Activated CD4-positive, alpha-beta T cell treated with anti-CD3 and anti-CD28 coated beads, Interleukin-2, Interleukin-6, amounts not matched to agents 100 ng/mL and 50 ng/mL, durations not matched to agents 16 hours and 8 hours (primary cell): ENCODE measurements at regions not wholly inside any gene's neighbourhood (a gene's known extent, or its start where the extent isn't known, plus 50 kb on each side); places are given as distances from the start of the nearest gene placed in this dataset.

Source experiments
- DNase-seq: peaks from one replicate; pipeline ENCODE4 v3.0.0-alpha.2; 2020

- no peak for DNase-seq
These were observed 81.4 kb upstream of the DUSP22 start for GRCh38 chr6:210778-211374.

GRCh38 chr6:211871-212497 lies 80.3 kb upstream of the DUSP22 start:
- DNase-seq: no peak

DNA sequence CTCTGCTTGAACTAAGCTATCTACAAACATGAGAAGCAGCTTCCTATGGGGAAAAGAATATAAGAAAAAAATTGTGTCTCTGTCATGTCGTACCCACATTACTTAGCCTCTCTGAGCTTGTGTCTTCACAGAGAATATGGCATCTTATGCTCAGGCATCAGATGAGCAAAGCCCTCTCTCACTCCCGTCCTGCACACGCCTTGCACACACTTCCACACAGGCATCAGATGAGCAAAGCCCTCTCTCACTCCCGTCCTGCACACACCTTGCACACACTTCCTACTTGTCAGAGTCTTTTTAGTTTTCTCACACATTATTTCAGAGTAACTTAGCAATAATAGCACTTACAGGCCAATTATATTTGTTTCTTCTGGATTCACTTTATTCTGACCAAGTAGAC lies 79.0 kb upstream of the DUSP22 start:
- DNase-seq: no peak

DNA sequence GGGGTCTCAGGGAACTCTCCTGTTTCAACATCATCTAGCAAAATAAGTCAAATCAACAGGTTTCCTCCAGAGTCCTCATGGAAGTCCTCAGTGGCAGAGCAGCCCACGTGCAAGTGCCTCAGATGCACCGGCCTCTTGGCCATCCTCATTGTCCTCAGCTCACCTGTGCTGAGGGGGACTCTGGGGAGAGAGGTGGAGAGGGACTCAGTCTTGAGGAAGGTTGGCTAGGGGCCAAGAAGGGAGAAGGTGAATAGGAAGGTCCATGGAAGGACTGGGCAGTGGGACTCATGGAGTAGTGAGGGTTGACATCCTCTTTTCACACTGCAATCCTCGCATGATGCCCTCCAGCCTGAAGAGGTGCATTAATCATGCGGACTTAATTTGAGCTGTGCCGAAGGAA lies 77.9 kb upstream of the DUSP22 start:
- DNase-seq: no peak

- DNase-seq: peak; percentile 94
These were observed 76.8 kb upstream of the DUSP22 start for GRCh38 chr6:215335-216034.

- DNase-seq: peak; percentile 60
These were observed 75.1 kb upstream of the DUSP22 start for GRCh38 chr6:217048-217659.

DNA sequence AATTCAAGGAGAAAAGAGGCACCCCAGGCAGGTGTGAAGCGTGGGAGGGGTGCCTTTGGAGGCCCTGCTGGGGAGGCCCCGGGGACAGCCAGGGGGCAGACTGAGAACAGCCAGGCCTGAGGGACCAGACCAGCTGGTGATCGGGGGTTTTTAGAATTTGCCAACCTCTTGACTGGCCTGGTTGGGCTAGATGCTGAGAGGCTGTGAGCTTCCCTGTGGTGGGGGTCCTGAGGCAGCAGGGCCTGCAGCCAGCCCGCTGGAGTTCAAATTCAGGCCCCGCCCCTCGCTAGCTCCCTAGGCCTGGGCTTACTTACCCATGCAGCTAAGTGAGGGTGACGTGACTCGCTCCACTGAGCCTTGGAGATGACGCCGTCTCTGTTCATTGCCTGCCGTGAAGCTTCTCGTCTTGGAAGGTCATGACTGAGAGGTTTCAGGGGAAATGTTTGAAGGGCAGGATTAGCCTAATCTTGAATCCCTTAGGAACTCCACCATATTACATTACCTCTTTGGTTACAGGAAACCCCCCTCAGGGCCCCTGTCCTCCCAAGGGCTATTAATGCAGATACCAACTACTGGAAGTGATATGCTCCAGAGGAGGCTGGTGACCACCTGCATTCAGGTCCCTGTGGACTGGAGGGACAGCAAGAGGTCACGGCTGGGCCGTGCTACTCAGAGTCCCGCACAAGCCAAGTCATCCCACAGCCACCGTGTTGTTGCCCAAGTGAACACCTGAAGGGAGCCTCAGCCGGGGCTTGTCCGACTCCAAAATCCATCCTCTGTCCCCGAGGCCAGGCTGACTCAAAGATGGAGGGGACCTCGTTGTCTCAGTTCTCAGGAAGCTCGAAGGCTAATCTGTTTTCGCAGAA lies 73.9 kb upstream of the DUSP22 start:
- no peak for DNase-seq

DNA sequence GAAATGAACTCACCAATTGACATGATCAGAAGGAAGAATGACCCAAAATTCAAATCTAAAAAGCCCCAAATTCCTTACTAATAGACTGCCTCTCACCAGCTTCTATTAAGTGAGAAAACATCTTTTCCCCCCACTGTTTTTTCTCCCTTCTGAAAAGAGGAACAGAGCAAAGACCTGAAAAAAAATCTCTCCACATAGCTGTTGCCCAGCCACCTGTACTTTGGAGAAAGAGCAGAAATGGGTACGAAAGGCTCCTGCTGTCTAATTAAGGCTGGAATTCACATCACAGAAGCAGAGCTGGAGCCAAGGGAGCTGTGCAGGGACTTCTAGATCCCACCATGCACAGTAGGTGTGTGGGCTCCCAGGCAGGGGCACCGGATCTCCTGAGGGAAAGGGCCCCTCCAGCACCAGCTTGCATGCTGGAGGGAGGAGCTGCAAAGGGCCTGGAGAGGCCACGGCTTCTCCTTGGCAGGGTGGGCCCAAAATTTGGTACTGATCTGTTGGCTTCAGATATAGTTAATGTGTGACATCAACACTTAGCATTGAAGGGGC lies 73.2 kb upstream of the DUSP22 start:
- no peak for DNase-seq

GRCh38 chr6:219641-220198 lies 72.6 kb upstream of the DUSP22 start:
- DNase-seq: no peak

- DNase-seq: no peak
These were observed 72.0 kb upstream of the DUSP22 start for GRCh38 chr6:220312-220711.

- DNase-seq: peak; percentile 76
These were observed 71.4 kb upstream of the DUSP22 start for GRCh38 chr6:220721-221475.

GRCh38 chr6:221531-222349 lies 70.5 kb upstream of the DUSP22 start:
- DNase-seq: peak; percentile 78

DNA sequence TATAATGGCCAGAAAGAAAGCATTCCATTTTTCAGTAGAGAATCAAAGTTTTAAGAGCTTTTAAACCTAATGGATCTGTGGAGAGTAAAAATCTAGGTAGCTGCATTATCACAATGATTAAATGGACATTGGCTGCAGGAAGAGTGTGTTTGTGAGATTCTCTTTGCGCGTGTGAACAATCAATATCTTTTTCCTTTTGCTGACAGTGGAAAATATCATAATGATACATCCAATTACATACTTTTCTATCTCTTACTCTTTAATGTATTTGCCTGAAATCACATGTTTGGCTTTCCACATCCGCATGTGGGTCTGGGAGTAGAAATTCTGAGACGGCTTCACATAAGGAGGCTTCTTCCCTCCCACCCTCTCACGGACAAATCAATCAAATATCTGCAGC lies 69.8 kb upstream of the DUSP22 start:
- no peak for DNase-seq

DNA sequence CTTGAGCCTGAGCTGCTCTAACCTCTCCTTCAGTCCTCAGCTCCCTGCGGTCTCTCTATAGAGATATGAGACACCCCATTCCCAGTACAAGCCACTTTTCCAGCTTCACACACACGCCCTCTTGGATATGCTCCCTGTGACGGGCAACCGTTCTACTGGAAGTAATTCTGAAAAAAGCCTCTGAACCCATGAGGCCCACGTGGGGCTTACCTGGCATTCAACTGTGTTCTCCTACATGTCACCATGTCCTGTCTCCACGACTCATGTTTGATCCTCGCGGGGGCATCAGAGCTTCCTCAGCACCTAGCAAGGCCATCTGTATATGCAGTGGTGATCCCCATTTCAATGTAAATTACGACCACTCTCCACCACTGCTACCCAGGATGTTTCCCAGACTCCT lies 69.2 kb upstream of the DUSP22 start:
- DNase-seq: no peak

DNA sequence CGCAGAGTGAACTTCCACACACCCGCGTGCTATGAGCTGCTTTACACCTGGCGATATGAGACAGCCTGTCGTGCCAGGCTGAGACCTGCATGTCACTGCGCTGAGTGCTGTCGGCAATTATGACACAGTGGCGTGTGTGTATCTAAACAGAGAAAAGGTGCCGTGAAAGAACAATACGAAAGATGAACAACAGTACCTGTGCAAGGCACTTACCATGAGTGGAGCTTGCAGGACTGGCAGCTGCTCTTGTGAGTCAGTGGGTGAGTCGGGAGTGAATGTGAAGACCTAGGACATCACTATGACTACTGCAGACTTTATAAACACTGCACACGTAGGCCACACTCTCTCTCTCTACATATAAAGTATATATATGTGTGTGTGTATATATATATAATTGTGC lies 68.5 kb upstream of the DUSP22 start:
- peak; percentile 55 for DNase-seq

DNA sequence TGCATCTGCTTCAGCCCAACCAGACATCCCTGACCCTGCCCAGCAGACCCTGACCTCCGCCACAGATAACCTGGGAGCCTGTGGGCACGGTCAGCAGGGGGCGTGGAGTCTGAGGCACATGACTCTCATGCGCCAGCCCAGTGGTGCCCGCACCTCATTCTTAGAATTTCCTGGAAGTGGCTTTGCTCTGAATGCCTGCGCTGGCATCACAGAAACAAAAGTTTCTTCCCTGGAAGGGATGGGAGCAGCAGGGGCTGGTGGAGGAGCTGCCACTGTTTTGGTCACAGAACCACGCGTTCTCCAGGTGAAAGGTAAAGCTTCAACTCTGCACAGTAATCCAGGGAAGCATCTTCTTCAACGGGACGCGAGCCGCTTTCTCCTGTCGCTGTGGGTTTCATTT lies 67.9 kb upstream of the DUSP22 start:
- no peak for DNase-seq

- DNase-seq: peak; percentile 92
These were observed 67.1 kb upstream of the DUSP22 start for GRCh38 chr6:225121-225721.

GRCh38 chr6:225907-226306 lies 66.4 kb upstream of the DUSP22 start:
- no peak for DNase-seq

- no peak for DNase-seq
These were observed 65.7 kb upstream of the DUSP22 start for GRCh38 chr6:226516-227073.
